ENCODE measurements at regions not wholly inside any gene's neighbourhood (a gene's known extent, or its start where the extent isn't known, plus 50 kb on each side); places are given as distances from the start of the nearest gene placed in this dataset.

DNA sequence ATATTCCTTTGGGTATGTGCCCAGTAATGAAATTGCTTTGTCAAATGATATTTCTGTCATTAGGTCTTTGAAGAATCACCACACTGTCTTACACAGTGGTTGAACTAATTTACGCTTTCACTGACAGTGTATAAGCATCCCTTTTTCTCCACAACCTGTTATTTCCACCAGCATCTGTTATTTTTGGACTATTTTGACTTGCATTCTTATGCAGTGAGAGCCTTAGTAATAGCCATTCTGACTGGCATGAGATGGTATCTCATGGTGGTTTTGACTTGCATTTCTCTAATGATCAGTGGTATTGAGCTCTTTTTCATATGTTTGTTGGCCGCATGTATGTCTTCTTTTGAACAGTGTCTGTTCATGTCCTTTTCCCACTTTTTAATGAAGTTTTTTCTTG, 92.0 kb upstream of the SPATA13 start:
- Histone ChIP-seq H3K27ac (no peak overlapping the region), H3K4me3 (no peak overlapping the region)
- DNase-seq (ENCODE audit: low spot score) = no peak
- TF ChIP-seq, protein P1, sequence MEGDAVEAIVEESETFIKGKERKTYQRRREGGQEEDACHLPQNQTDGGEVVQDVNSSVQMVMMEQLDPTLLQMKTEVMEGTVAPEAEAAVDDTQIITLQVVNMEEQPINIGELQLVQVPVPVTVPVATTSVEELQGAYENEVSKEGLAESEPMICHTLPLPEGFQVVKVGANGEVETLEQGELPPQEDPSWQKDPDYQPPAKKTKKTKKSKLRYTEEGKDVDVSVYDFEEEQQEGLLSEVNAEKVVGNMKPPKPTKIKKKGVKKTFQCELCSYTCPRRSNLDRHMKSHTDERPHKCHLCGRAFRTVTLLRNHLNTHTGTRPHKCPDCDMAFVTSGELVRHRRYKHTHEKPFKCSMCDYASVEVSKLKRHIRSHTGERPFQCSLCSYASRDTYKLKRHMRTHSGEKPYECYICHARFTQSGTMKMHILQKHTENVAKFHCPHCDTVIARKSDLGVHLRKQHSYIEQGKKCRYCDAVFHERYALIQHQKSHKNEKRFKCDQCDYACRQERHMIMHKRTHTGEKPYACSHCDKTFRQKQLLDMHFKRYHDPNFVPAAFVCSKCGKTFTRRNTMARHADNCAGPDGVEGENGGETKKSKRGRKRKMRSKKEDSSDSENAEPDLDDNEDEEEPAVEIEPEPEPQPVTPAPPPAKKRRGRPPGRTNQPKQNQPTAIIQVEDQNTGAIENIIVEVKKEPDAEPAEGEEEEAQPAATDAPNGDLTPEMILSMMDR (IDR thresholded peaks at IDR 0.05) = no peak

DNA sequence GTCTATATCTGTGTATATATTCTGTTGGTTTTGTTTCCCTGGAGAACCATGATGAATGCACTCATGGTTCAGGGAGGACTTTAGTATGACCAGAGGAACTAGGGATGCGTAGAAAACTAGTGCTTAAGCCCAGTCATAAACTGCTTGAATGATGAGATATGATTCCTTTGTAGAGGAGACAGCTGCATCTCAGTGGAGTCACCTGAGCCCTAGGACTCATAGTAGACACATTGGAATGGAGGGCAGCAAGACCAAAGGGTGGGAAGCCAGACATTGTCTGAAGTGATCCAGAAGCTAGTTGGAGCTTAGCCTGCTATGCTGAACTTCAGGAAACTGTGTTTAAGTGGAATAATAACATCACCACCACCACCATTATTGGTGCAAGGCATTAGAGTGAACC, 89.5 kb upstream of the SPATA13 start:
- TF ChIP-seq, protein P1 (IDR thresholded peaks at IDR 0.05) = no peak
- peak overlapping the region in 1 of 2 donors; percentile 43 for H3K27ac ChIP-seq
- no peak overlapping the region for H3K4me3 ChIP-seq
- no peak for DNase-seq (ENCODE audit: low spot score)

DNA sequence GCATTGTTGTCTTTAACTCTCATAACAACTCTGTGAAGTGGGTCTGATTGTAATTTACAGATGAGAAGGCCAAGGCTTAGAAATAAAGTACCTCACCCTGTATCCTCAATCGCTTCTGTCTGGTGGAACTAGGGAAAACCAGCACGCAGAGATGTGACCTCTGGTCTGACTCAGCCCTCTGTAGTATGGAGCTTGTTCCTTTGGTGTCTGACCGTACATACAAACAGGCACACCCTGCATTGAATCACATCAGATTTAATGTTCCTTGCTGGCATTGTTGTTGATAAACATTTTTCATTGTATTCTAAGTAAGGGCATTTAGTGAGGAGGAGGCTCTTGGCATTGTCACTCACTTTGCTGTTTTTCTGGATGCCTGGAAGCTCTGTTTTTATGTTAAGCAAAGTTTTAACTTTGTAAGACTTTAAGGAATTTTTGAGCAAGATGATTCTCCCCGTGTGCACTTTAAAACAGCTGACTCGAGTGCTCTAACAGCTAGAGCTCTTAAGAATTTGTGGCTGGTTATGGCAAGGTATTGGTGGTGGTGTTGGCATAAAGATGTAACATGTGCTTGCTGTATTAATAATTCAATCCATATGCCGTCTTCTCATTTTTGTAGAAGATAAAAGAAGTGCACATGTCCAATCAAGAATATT, 89.0 kb upstream of the SPATA13 start:
- H3K27ac ChIP-seq = peak overlapping the region in 1 of 2 donors; percentile 43
- DNase-seq (ENCODE audit: low spot score) = no peak
- TF ChIP-seq, protein P1 (IDR thresholded peaks at IDR 0.05) = no peak
- no peak overlapping the region for H3K4me3 ChIP-seq

DNA sequence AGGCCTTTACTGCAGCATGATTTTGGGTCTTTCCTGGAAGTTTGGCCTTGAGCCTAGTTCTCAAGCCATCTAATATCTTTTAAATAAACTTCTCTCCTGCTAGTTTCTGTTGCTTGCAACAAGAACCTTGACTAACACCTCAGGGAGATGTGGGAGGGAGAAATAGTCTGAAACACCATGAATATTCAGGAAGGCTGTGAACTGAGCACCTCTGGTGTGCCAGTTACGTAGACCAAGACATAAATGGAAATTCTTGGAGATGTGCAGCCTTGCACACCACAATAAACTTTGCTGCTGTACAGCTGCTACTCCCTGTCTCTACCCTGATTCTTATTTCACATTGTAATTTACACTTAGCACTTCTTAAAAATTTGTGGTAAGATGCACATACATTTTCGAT, 86.9 kb upstream of the SPATA13 start:
- Histone ChIP-seq H3K27ac (no peak overlapping the region), H3K4me3 (no peak overlapping the region)
- DNase-seq (ENCODE audit: low spot score) = no peak
- TF ChIP-seq, protein P1 (IDR thresholded peaks at IDR 0.05) = no peak

DNA sequence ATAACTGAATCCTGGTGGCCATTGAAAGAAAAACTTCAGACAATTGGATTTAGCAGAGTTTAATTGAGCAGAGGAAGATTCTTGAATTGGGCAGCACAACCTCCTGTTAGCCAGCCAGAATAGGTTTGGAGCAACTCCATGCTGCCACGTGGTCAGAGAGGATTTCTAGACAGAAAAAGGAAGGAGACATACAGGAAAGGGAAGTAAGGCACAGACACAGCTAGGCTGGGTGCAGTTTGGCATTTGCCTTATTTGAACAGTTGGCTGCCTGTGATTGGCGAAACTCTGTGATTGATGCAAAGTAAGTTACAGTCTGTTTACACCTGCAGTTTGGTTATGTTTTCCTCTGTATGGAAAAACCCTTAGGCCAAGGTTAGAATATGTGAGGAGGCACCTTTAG, 85.8 kb upstream of the SPATA13 start:
- Histone ChIP-seq H3K4me3 (no peak overlapping the region), H3K27ac (peak overlapping the region; percentile 28 to 70)
- no peak for DNase-seq (ENCODE audit: low spot score)
- TF ChIP-seq, protein P1 (IDR thresholded peaks at IDR 0.05) = no peak

DNA sequence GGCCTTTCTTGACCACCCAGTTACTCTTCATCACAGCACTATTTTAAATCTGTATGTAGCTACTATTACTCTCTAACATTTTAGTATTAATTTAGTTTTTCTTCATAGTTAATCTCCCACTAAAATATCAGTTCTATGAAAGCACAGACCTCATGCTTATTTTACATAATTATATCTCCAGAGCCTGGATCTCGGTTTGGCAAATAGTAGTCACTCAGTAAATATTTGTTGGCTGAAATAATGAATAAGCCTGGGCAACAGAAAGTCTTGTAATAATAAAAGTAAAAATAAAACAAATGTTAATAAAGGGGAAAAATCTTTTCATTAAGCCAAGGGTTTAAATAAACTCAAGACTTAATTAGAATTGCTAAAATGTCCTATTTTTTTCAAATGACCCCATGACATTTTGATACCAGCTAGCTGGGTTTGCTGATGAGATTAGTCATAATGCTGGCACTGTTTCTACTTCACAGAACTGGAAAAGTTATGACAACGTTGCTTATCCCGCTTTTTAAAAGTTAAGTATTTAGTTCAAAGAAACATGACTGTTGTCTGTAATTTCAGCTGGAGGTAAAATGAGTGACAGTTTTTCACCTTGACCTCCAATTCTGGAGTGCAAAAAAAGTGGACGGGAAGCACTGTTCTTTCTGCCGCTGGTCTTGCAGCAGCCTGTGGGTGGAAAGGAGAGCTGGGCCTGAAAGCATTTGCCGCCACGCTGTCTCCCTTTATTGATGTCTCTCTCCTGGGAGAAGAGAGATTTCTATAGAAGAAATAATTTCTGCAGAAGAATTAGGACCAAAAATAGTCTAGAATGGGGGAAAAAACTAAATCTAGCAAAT, 85.2 kb upstream of the SPATA13 start:
- TF ChIP-seq, protein P1 (IDR thresholded peaks at IDR 0.05) = no peak
- H3K4me3 ChIP-seq = no peak overlapping the region
- DNase-seq (ENCODE audit: low spot score) = no peak
- peak overlapping the region; percentile 28 to 70 for H3K27ac ChIP-seq

DNA sequence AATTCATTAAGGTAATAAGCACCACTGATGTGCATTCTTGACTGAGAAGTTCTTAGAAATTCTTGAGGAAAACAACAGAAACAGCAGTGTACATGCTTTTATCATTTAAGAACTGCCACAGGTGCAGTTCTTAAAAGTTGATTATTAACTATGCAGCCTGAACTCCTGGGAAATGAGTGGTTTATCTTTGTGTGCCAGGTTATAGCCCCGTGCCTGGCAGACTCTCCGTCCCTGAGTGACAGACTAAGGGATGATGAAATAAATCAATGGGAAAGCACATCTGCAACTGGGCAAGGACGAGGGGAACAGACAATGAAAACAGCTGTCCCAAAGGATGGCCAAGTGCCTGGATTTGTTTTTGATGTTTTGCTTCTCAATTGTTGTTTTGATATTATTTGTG, 84.4 kb upstream of the SPATA13 start:
- Histone ChIP-seq H3K4me3 (no peak overlapping the region), H3K27ac (peak overlapping the region in 1 of 2 donors; percentile 43)
- DNase-seq (ENCODE audit: low spot score) = no peak

More for the DNA sequence above, 84.4 kb upstream of the SPATA13 start:
- TF ChIP-seq, protein P1 (IDR thresholded peaks at IDR 0.05) = no peak
